ENCODE measurements at regions not wholly inside any gene's neighbourhood (a gene's known extent, or its start where the extent isn't known, plus 50 kb on each side); places are given as distances from the start of the nearest gene placed in this dataset.

DNA sequence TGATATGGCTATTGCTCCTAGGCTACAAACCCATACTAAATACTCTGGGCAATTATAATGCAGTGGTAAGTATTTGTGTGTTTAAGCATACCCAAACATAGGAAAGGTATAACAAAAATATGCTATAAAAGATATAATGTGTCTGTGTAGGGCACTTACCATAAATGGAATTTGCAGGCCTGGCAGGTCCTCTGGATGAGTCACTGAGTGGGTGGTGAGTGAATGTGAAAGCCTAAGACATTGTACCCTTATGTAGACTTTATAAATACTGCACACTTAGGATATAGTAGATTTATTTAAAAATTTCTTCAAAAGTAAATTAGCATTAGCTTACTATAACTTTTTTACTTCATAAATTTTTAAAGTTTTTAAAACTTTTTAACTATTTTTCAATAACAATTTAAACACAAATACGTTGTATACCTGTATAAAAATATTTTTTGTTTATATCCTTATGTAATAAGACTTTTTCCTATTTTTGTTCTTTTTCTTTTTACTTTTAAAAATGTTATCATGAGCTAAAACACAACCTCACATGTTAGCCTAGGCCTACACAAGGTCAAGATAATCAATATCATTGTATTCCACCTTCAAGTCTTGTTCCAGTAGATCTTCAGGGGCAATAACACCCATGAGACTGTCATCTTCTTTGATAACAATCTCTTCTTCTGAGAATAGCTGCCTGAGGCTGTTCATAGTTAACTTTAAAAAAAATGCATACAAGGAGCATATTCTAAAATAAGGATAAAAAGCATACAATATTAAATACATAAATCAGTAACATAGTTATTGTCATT, 306.3 kb upstream of the RGS18 start:
- no peak for ATAC-seq
- TF ChIP-seq, protein P1, sequence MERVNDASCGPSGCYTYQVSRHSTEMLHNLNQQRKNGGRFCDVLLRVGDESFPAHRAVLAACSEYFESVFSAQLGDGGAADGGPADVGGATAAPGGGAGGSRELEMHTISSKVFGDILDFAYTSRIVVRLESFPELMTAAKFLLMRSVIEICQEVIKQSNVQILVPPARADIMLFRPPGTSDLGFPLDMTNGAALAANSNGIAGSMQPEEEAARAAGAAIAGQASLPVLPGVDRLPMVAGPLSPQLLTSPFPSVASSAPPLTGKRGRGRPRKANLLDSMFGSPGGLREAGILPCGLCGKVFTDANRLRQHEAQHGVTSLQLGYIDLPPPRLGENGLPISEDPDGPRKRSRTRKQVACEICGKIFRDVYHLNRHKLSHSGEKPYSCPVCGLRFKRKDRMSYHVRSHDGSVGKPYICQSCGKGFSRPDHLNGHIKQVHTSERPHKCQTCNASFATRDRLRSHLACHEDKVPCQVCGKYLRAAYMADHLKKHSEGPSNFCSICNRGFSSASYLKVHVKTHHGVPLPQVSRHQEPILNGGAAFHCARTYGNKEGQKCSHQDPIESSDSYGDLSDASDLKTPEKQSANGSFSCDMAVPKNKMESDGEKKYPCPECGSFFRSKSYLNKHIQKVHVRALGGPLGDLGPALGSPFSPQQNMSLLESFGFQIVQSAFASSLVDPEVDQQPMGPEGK (CRISPR knock-in tag; IDR thresholded peaks at IDR 0.05; ENCODE audit: borderline replicate concordance), result no peak
- TF ChIP-seq ZFP30 (CRISPR knock-in tag; IDR thresholded peaks at IDR 0.05), result no peak
- TF ChIP-seq ZNF565 (CRISPR knock-in tag; conservative IDR thresholded peaks at IDR 0.05; ENCODE audit: low read depth), result no peak
- no peak for TF ChIP-seq RARB (CRISPR knock-in tag; IDR thresholded peaks at IDR 0.05)
- TF ChIP-seq ZNF70 (CRISPR knock-in tag; IDR thresholded peaks at IDR 0.05), result no peak
- TF ChIP-seq TCF4 (CRISPR knock-in tag; IDR thresholded peaks at IDR 0.05; ENCODE audit: borderline replicate concordance), result no peak
- TF ChIP-seq, protein P2, sequence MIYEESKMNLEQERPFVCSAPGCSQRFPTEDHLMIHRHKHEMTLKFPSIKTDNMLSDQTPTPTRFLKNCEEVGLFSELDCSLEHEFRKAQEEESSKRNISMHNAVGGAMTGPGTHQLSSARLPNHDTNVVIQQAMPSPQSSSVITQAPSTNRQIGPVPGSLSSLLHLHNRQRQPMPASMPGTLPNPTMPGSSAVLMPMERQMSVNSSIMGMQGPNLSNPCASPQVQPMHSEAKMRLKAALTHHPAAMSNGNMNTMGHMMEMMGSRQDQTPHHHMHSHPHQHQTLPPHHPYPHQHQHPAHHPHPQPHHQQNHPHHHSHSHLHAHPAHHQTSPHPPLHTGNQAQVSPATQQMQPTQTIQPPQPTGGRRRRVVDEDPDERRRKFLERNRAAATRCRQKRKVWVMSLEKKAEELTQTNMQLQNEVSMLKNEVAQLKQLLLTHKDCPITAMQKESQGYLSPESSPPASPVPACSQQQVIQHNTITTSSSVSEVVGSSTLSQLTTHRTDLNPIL (CRISPR knock-in tag; IDR thresholded peaks at IDR 0.05; ENCODE audit: low read depth), result no peak
- TF ChIP-seq GLIS3 (CRISPR knock-in tag; IDR thresholded peaks at IDR 0.05), result no peak
- no peak for TF ChIP-seq ISL1 (CRISPR knock-in tag; IDR thresholded peaks at IDR 0.05)
- TF ChIP-seq ZC3H10 (CRISPR knock-in tag; IDR thresholded peaks at IDR 0.05), result no peak
- no peak for TF ChIP-seq BACH2 (CRISPR knock-in tag; IDR thresholded peaks at IDR 0.05; ENCODE audit: borderline replicate concordance)
- TF ChIP-seq TSHZ2 (CRISPR knock-in tag; IDR thresholded peaks at IDR 0.05), result no peak
- TF ChIP-seq ZFP3 (CRISPR knock-in tag; IDR thresholded peaks at IDR 0.05), result no peak

- ATAC-seq, result no peak
Observed at GRCh38 chr1:191852907-191853306, 305.4 kb upstream of the RGS18 start.

DNA sequence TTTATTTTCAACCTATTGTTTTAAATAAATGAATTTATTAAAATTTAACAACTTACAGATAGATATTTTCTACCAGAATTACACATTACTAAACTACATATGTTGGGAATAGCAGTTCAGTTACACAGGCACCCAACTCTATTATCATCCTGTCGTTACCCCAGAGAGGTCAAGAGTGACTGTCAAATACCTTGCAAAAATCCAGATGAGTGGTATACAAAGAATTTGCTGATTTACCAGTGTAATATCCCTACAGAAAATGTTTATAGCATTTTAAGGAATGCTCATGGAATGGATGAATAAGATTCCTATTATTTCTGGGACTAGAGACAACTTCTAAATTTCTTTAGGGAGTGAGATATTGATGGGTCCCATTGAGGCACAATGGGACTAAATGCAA, 300.7 kb upstream of the RGS18 start:
- no peak for TF ChIP-seq TSHZ2 (CRISPR knock-in tag; IDR thresholded peaks at IDR 0.05)
- ATAC-seq, result no peak

More at GRCh38 chr1:191852907-191853306, 305.4 kb upstream of the RGS18 start:
- no peak for TF ChIP-seq ZFP3 (CRISPR knock-in tag; IDR thresholded peaks at IDR 0.05)
- TF ChIP-seq, protein P2 (CRISPR knock-in tag; IDR thresholded peaks at IDR 0.05; ENCODE audit: low read depth), result no peak

DNA sequence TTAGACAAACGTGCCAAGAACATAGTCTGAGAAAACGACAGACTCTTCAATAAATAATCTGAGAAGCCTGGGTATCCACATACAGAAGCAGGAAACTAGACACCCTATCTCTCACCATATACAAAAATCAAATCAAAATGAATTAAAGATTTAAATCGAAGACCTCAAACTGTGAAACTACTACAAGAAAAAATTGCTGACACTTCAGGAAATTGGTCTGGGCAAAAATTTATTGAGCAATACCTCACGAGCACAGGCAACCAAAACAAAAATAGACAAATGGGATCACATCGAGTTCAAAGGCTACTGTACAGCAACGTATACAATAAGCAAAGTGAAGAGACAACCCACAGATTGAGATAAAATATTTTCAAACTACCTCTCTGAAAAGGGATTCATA, 292.8 kb upstream of the RGS18 start:
- TF ChIP-seq ESRRG (CRISPR knock-in tag; IDR thresholded peaks at IDR 0.05) (no peak), CSRNP3 (CRISPR knock-in tag; IDR thresholded peaks at IDR 0.05) (no peak)
- TF ChIP-seq, protein P2 (CRISPR knock-in tag; IDR thresholded peaks at IDR 0.05; ENCODE audit: low read depth), result no peak
- no peak for ATAC-seq

All from SK-N-SH treated with all-trans-retinoic acid at 6 μM for 48 hours (cell line).